Body of pancreas (tissue), 4 donors: ENCODE measurements at regions not wholly inside any gene's neighbourhood (a gene's known extent, or its start where the extent isn't known, plus 50 kb on each side); places are given as distances from the start of the nearest gene placed in this dataset.

Experiments
- POLR2A ChIP-seq, 3 donors: fragments of 450-650 bp; IDR thresholded peaks; one replicate each; pipeline ENCODE4 v1.6.1; 2016; ENCODE audit warnings: antibody characterized with exemption in 3 of 3, mild to moderate bottlenecking in 2 of 3
- TF ChIP-seq, protein P1 (sequence below), 7 experiments: fragments of 450-650 bp in 4 of 7; fragments of 200-600 bp in 3 of 7; sonication (generic) in 3 of 7; IDR thresholded peaks; one replicate each; pipeline ENCODE4 v1.5.1; 2016 to 2019; ENCODE audit warnings: antibody characterized with exemption in 7 of 7

DNA sequence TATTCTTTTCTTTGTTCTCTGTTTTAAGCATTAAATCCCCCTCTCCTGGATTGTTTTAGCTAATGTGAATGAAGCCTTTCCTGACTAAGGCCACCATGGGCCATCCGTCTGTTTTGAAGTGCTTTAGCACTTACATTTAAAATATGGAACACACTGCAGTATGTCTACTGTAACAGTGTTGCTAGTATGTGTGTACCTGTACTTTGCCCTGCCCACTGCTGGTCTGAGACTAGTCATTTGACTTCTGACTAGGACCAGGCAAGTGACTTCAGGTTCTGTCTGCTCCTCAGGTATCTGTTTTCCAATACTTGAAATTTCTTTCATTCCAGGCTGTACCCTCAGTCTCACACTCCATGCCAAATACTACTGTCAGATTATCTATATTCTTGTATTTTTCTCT, 120.1 kb upstream of the TSPAN8 start:
- TF ChIP-seq, protein P1, sequence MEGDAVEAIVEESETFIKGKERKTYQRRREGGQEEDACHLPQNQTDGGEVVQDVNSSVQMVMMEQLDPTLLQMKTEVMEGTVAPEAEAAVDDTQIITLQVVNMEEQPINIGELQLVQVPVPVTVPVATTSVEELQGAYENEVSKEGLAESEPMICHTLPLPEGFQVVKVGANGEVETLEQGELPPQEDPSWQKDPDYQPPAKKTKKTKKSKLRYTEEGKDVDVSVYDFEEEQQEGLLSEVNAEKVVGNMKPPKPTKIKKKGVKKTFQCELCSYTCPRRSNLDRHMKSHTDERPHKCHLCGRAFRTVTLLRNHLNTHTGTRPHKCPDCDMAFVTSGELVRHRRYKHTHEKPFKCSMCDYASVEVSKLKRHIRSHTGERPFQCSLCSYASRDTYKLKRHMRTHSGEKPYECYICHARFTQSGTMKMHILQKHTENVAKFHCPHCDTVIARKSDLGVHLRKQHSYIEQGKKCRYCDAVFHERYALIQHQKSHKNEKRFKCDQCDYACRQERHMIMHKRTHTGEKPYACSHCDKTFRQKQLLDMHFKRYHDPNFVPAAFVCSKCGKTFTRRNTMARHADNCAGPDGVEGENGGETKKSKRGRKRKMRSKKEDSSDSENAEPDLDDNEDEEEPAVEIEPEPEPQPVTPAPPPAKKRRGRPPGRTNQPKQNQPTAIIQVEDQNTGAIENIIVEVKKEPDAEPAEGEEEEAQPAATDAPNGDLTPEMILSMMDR (IDR thresholded peaks at IDR 0.05), result no peak
- TF ChIP-seq POLR2A (IDR thresholded peaks at IDR 0.05), result no peak
